SU-DHL-6 (cell line): ENCODE measurements at regions not wholly inside any gene's neighbourhood (a gene's known extent, or its start where the extent isn't known, plus 50 kb on each side); places are given as distances from the start of the nearest gene placed in this dataset.
A peak's percentile ranks its signal among the peaks of the same experiment; 100 is the strongest.

Experiments used
- H2AFZ ChIP-seq: fragments of 200-600 bp; sonication (generic); 2 replicates; pipeline ENCODE4 v1.6.1; 2014; ENCODE audit warnings: low read depth, mild to moderate bottlenecking, moderate library complexity, mixed read lengths, antibody characterized with exemption, low read length; ENCODE audit not compliant: severe bottlenecking
- H3F3A ChIP-seq: fragments of 200-600 bp; shearing (Covaris generic); 2 replicates; pipeline ENCODE4 v1.6.0; 2016; ENCODE audit warnings: antibody characterized with exemption, mild to moderate bottlenecking; ENCODE audit not compliant: insufficient read depth
- H3K27ac ChIP-seq: fragments of 200-600 bp; sonication (generic); 2 replicates; pipeline ENCODE4 v1.5.1; 2016; ENCODE audit warnings: low read depth, mild to moderate bottlenecking, low read length, moderate library complexity, mixed read lengths
- H3K27me3 ChIP-seq: fragments of 200-600 bp; sonication (generic), shearing (Covaris generic); 2 replicates; pipeline ENCODE4 v1.6.0; 2014; ENCODE audit warnings: mild to moderate bottlenecking, low read length
- H3K36me3 ChIP-seq: fragments of 200-600 bp; sonication (generic); 2 replicates; pipeline ENCODE4 v1.6.1; 2014; ENCODE audit warnings: mild to moderate bottlenecking, low read length, mixed read lengths
- H3K4me2 ChIP-seq: fragments of 300-600, 200-600 bp; shearing (Covaris generic), sonication (generic); 2 replicates; pipeline ENCODE4 v1.6.0; 2014; ENCODE audit warnings: low read length, low read depth, mild to moderate bottlenecking; ENCODE audit not compliant: poor library complexity, severe bottlenecking
- H3K4me3 ChIP-seq: fragments of 200-600 bp; sonication (generic); 2 replicates; pipeline ENCODE4 v1.5.1; 2014; ENCODE audit warnings: antibody characterized with exemption, low read length, mild to moderate bottlenecking, mixed read lengths; ENCODE audit not compliant: insufficient read depth, poor library complexity, severe bottlenecking
- H3K79me2 ChIP-seq: fragments of 200-600 bp; sonication (generic); 2 replicates; pipeline ENCODE4 v1.6.1; 2014; ENCODE audit warnings: mild to moderate bottlenecking, low read length, moderate library complexity; ENCODE audit not compliant: insufficient read depth
- H3K9ac ChIP-seq: fragments of 200-600 bp; sonication (generic); 2 replicates; pipeline ENCODE4 v1.7.0; 2014; ENCODE audit warnings: mild to moderate bottlenecking, low read length
- H3K9me2 ChIP-seq: fragments of 200-600 bp; sonication (generic); replicated peaks from 2 replicates; pipeline ENCODE4 v1.6.1; 2014; ENCODE audit warnings: low read length; ENCODE audit not compliant: insufficient read depth
- H3K9me3 ChIP-seq: fragments of 200-600 bp; sonication (generic); 2 replicates; pipeline ENCODE4 v1.6.1; 2014; ENCODE audit warnings: low read length, mixed read lengths; ENCODE audit not compliant: insufficient read depth
- H4K20me1 ChIP-seq: fragments of 200-600 bp; sonication (generic); 2 replicates; pipeline ENCODE4 v1.6.1; 2014; ENCODE audit warnings: low read depth, mild to moderate bottlenecking, antibody characterized with exemption, low read length, moderate library complexity, mixed read lengths
- EZH2phosphoT487 ChIP-seq: fragments of 200-600 bp; sonication (generic), shearing (Covaris generic); conservative IDR thresholded peaks from 2 replicates; pipeline ENCODE4 v1.6.1; 2018; ENCODE audit warnings: mild to moderate bottlenecking, antibody characterized with exemption, low read length, moderate library complexity, mixed read lengths
- TF ChIP-seq, protein P1 (sequence below): fragments of 200-600 bp; sonication (generic); IDR thresholded peaks from one replicate; pipeline ENCODE4 v1.5.1; 2017; ENCODE audit warnings: antibody characterized with exemption, mild to moderate bottlenecking, low read length, moderate library complexity; ENCODE audit not compliant: insufficient read depth, poor library complexity, severe bottlenecking

DNA sequence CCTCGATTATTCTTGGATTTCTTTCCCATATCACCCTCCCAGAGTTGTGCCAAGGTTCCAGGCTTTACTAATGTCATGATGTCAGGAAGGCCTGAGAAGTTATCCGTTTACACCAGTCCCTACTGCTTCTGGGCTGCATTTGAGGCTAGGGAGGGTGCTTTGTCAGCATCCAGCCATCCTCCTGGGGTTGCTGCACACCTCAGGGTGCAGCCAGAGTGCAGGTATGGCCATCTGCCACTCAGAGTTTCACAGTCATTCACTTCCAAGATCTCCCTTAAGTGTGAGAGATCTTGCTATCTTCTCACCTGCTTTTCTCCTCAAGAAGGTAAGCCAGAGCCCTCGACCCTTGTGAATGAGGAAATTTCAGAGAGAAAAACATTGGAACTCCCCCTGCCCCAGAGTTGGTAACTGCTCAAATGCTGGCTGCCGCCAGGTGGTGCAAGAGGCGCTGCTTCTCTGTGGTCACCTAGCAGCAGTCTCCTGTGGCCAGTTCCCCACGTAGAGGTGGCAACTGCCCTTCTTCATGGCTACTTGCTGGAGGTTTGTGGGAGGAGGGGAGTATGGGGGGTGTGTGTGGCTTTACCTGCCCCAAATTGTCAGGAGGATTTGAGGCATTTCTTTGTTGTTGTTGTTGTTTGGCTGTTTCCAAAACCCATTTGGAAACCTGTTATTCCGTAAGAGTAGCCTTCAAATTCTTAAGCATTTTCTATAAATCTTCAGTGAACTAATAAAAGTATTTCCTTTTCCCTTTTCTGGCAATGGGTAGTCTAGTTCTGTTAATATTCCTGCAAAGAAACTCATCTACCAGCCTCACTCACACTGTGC, 259.6 kb upstream of the DMRT1 start:
- no peaks in the 10 kb centered on the region for H3K9me3 ChIP-seq
- TF ChIP-seq EZH2phosphoT487, result no peak
- TF ChIP-seq, protein P1, sequence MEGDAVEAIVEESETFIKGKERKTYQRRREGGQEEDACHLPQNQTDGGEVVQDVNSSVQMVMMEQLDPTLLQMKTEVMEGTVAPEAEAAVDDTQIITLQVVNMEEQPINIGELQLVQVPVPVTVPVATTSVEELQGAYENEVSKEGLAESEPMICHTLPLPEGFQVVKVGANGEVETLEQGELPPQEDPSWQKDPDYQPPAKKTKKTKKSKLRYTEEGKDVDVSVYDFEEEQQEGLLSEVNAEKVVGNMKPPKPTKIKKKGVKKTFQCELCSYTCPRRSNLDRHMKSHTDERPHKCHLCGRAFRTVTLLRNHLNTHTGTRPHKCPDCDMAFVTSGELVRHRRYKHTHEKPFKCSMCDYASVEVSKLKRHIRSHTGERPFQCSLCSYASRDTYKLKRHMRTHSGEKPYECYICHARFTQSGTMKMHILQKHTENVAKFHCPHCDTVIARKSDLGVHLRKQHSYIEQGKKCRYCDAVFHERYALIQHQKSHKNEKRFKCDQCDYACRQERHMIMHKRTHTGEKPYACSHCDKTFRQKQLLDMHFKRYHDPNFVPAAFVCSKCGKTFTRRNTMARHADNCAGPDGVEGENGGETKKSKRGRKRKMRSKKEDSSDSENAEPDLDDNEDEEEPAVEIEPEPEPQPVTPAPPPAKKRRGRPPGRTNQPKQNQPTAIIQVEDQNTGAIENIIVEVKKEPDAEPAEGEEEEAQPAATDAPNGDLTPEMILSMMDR, result peak; percentile 78
- H4K20me1 ChIP-seq, result no peaks in the 10 kb centered on the region
- no peaks in the 10 kb centered on the region for H3K27me3 ChIP-seq
- peaks cover 26% of the 10 kb centered on the region for H3K36me3 ChIP-seq
- H3K79me2 ChIP-seq, result peaks cover 99% of the 10 kb centered on the region
- H3K27ac ChIP-seq, result peak overlapping the region; percentile 25
- no peaks in the 10 kb centered on the region for H3K9me2 ChIP-seq
- no peak overlapping the region for H3K4me2 ChIP-seq
- H3F3A ChIP-seq, result peaks cover 30% of the 10 kb centered on the region
- no peak overlapping the region for H3K4me3 ChIP-seq
- H3K9ac ChIP-seq, result peak overlapping the region; percentile 4; the same call in 1 of the 2 replicates
- no peak overlapping the region for H2AFZ ChIP-seq

DNA sequence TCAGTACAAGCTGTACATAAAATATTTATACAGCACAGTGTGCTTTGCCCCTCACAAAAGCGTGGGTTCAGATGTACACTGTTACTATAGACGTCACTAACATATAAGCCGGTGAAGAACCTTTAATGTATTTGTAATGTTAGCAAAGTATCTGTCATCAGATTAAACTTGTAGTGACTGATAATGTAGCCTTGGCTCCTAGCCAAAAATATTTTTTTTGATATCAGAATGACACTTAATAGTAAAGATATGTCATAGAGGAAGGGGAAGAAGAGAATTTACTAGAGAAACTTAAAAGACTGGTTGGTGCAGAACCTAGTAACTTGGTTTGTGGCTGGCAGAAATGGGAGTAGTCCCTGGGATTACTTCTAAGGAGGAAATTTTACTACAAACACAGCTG, 258.7 kb upstream of the DMRT1 start:
- H3K9ac ChIP-seq, result no peak overlapping the region
- H3K4me2 ChIP-seq, result no peak overlapping the region
- no peak overlapping the region for H2AFZ ChIP-seq

DNA sequence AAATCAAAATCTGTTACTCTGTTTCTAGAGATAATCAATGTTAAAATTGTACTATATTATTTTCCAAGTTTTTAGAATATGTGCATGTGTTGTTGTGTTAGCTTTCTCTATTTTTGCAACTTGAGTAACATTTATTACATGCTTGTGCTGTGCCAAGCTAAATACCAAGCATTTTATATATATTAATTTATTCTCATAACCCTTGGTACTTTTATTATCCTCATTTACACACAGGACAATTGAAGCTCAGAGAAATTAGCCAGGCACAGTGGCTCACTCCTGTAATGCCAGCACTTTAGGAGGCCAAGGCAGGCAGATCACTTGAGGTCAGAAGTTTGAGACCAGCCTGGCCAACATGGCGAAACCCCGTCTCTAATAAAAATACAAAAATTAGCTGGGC, 254.0 kb upstream of the DMRT1 start:
- Histone ChIP-seq H3K27me3 (no peaks in the 10 kb centered on the region), H2AFZ (no peak overlapping the region), H3K36me3 (peaks cover 13% of the 10 kb centered on the region; the same call in 1 of the 2 replicates), H3K4me2 (no peak overlapping the region), H3F3A (peaks cover 22% of the 10 kb centered on the region; the same call in 1 of the 2 replicates), H3K9ac (no peak overlapping the region), H3K9me2 (no peaks in the 10 kb centered on the region), H3K4me3 (no peak overlapping the region), H3K9me3 (no peaks in the 10 kb centered on the region), H3K79me2 (peaks cover 99% of the 10 kb centered on the region), H4K20me1 (no peaks in the 10 kb centered on the region), H3K27ac (no peak overlapping the region; the same call in 1 of the 2 replicates)
- TF ChIP-seq, protein P1, result no peak
- TF ChIP-seq EZH2phosphoT487, result no peak

More for the DNA sequence above, 258.7 kb upstream of the DMRT1 start:
- Histone ChIP-seq H3K9me2 (no peaks in the 10 kb centered on the region), H3K4me3 (no peak overlapping the region), H3F3A (peaks cover 32% of the 10 kb centered on the region), H3K36me3 (peaks cover 26% of the 10 kb centered on the region), H3K9me3 (no peaks in the 10 kb centered on the region), H3K27ac (no peak overlapping the region), H4K20me1 (no peaks in the 10 kb centered on the region), H3K79me2 (peaks cover 99% of the 10 kb centered on the region), H3K27me3 (no peaks in the 10 kb centered on the region)
- TF ChIP-seq, protein P1, result no peak
- TF ChIP-seq EZH2phosphoT487, result no peak
